ENCODE measurements at regions not wholly inside any gene's neighbourhood (a gene's known extent, or its start where the extent isn't known, plus 50 kb on each side); places are given as distances from the start of the nearest gene placed in this dataset.

DNA sequence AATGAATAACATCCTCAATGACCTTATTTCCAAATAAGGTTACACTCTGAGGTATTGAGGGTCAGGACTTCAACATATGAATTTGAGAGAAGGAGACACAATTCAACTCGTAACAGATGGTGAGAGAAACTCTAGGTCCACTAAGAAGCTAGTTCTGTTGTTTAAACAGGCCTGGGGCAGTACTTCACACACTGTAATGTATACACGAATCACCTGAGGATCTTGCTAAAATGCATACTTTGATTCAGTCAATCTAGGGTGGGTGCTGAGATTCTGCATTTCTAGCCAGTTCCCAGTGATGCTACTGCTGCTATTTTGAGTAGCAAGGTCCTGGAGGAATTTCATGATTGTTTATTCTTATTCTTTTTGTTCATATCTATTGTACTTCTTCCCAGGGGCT lies 186.8 kb downstream of the SATB1 start:
- Mint-ChIP-seq H3K27ac (ENCODE audit: unreplicated experiment) (no peak overlapping the region), H3K4me3 (ENCODE audit: unreplicated experiment) (no peak overlapping the region), H3K4me1 (ENCODE audit: unreplicated experiment) (peaks cover 26% of the 10 kb centered on the region), H3K36me3 (ENCODE audit: unreplicated experiment) (no peaks in the 10 kb centered on the region), H3K27me3 (ENCODE audit: unreplicated experiment) (no peaks in the 10 kb centered on the region), H3K9me3 (ENCODE audit: unreplicated experiment) (no peaks in the 10 kb centered on the region)
- DNase-seq (ENCODE audit: extremely low spot score, unreplicated experiment), result no peak
- TF ChIP-seq CTCF (IDR thresholded peaks at IDR 0.05), result no peak

DNA sequence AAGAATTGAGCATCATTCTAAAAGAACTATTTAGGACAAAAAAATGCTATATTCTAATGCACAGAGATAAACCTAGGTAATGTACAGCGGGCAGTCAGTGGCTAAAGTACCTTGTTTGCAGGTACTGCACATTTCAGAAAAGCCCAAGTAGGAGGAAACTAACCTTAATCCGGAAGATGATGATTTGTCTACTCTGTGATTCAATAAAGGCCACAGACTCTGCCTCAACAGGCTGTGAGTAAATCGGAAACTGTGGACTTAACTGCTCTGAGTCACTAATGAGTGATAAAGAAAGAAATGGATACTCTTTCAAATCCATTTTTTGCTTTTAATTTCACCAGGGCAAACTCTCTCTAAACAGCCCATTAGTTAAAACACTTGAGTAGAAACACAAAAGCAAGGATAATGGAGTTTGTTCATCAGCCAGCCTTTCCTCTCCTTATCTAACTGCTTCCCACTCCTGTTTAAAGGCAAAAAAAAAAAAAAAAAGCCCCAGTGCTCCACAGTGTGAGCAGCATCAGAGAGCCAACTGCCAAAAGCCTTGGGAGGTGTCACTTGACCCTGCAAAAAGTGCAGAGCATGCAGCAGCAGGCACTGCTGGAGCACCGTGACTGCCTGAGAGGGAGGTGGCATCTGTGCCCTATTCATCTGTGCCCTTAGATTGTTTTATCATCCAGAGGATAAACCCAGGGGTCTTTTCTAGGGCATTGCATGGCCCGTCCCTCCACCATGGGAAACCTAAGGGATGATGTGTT lies 187.7 kb downstream of the SATB1 start:
- no peak for TF ChIP-seq CTCF (IDR thresholded peaks at IDR 0.05)
- H3K27me3 Mint-ChIP-seq (ENCODE audit: unreplicated experiment), result no peaks in the 10 kb centered on the region
- H3K36me3 Mint-ChIP-seq (ENCODE audit: unreplicated experiment), result no peaks in the 10 kb centered on the region
- no peak for DNase-seq (ENCODE audit: extremely low spot score, unreplicated experiment)
- no peak overlapping the region for H3K4me3 Mint-ChIP-seq (ENCODE audit: unreplicated experiment)
- no peaks in the 10 kb centered on the region for H3K9me3 Mint-ChIP-seq (ENCODE audit: unreplicated experiment)
- H3K27ac Mint-ChIP-seq (ENCODE audit: unreplicated experiment), result no peak overlapping the region
- peaks cover 26% of the 10 kb centered on the region for H3K4me1 Mint-ChIP-seq (ENCODE audit: unreplicated experiment)

- no peak overlapping the region for H3K4me3 Mint-ChIP-seq (ENCODE audit: unreplicated experiment)
Measured at GRCh38 chr3:18236726-18237125, 188.4 kb downstream of the SATB1 start.

GRCh38 chr3:18234717-18235335 lies 190.3 kb downstream of the SATB1 start:
- Mint-ChIP-seq H3K9me3 (ENCODE audit: unreplicated experiment) (no peaks in the 10 kb centered on the region), H3K27me3 (ENCODE audit: unreplicated experiment) (no peaks in the 10 kb centered on the region), H3K36me3 (ENCODE audit: unreplicated experiment) (no peaks in the 10 kb centered on the region), H3K27ac (ENCODE audit: unreplicated experiment) (no peak overlapping the region), H3K4me1 (ENCODE audit: unreplicated experiment) (peaks cover 23% of the 10 kb centered on the region), H3K4me3 (ENCODE audit: unreplicated experiment) (no peak overlapping the region)
- TF ChIP-seq CTCF (IDR thresholded peaks at IDR 0.05), result no peak
- no peak for DNase-seq (ENCODE audit: extremely low spot score, unreplicated experiment)

More at GRCh38 chr3:18236726-18237125, 188.4 kb downstream of the SATB1 start:
- Mint-ChIP-seq H3K4me1 (ENCODE audit: unreplicated experiment) (peaks cover 23% of the 10 kb centered on the region), H3K27ac (ENCODE audit: unreplicated experiment) (no peak overlapping the region), H3K27me3 (ENCODE audit: unreplicated experiment) (no peaks in the 10 kb centered on the region), H3K36me3 (ENCODE audit: unreplicated experiment) (no peaks in the 10 kb centered on the region), H3K9me3 (ENCODE audit: unreplicated experiment) (no peaks in the 10 kb centered on the region)
- DNase-seq (ENCODE audit: extremely low spot score, unreplicated experiment), result no peak
- no peak for TF ChIP-seq CTCF (IDR thresholded peaks at IDR 0.05)

DNA sequence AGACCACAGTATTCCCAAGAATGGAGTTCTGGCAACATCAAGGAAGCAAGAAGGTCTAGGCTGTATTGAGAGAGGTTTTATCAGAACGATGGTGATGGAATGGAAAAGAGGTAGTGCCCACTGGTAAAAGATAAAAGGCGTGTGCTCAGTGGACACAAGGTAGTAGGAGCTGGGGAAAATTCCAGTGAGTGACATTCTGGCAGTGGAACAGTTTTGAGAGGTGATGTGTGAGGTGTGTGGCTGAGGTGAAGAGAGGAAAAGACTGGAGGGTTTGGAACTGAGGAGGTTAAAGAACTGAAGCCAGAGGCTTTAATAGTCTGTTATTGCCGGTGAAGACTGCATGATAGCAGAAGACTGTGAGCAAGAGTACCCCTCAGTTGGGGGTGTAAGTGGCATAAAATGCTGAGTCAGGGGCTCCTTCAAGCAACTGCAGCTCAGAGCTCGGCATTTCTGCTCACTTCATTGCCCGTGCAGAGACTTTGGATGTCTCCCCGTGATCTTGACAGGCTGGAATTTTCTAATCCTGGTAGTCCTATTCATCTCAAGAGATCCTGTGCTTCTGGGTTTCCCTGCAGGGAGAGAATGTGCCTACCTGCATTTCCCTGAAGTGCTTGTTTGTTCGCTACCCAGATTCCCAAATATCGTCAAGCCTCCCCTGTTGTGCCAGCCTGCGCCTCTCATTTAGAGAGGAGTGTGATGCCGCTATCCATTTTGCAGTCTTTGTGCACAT lies 191.0 kb downstream of the SATB1 start:
- Mint-ChIP-seq H3K9me3 (ENCODE audit: unreplicated experiment) (no peaks in the 10 kb centered on the region), H3K4me3 (ENCODE audit: unreplicated experiment) (no peak overlapping the region), H3K27ac (ENCODE audit: unreplicated experiment) (no peak overlapping the region), H3K4me1 (ENCODE audit: unreplicated experiment) (peaks cover 23% of the 10 kb centered on the region), H3K36me3 (ENCODE audit: unreplicated experiment) (no peaks in the 10 kb centered on the region), H3K27me3 (ENCODE audit: unreplicated experiment) (no peaks in the 10 kb centered on the region)
- DNase-seq (ENCODE audit: extremely low spot score, unreplicated experiment), result no peak
- no peak for TF ChIP-seq CTCF (IDR thresholded peaks at IDR 0.05)
